PC-3 (cell line): ENCODE measurements at regions not wholly inside any gene's neighbourhood (a gene's known extent, or its start where the extent isn't known, plus 50 kb on each side); places are given as distances from the start of the nearest gene placed in this dataset.
"Not testable (repeated sequence)": the region's sequence is repeated elsewhere in the genome, so short reads cannot be mapped to it uniquely, and the experiment has no call there.

Experiments used
- EZH2 ChIP-seq: fragments of 300-600 bp; sonication (generic); IDR thresholded peaks from one replicate; pipeline ENCODE4 v1.6.1; 2017; ENCODE audit warnings: antibody characterized with exemption, mild to moderate bottlenecking, low read length; ENCODE audit not compliant: unreplicated experiment
- EZH2phosphoT487 ChIP-seq: fragments of 300-600 bp; sonication (generic); IDR thresholded peaks from 2 replicates; pipeline ENCODE4 v1.6.1; 2018; ENCODE audit warnings: mild to moderate bottlenecking, antibody characterized with exemption, low read length, borderline replicate concordance
- TF ChIP-seq, protein P1 (sequence below): fragments of 300-600 bp; sonication (generic); conservative IDR thresholded peaks from 2 replicates; pipeline ENCODE4 v1.5.1; 2017; ENCODE audit warnings: antibody characterized with exemption, low read depth, mild to moderate bottlenecking, low read length

DNA sequence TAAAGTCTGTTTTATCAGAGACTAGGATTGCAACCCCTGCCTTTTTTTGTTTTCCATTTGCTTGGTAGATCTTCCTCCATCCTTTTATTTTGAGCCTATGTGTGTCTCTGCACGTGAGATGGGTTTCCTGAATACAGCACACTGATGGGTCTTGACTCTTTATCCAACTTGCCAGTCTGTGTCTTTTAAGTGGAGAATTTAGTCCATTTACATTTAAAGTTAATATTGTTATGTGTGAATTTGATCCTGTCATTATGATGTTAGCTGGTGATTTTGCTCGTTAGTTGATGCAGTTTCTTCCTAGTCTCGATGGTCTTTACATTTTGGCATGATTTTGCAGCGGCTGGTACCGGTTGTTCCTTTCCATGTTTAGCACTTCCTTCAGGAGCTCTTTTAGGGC lies 128.3 kb downstream of the SRGAP2 start:
- TF ChIP-seq, protein P1, sequence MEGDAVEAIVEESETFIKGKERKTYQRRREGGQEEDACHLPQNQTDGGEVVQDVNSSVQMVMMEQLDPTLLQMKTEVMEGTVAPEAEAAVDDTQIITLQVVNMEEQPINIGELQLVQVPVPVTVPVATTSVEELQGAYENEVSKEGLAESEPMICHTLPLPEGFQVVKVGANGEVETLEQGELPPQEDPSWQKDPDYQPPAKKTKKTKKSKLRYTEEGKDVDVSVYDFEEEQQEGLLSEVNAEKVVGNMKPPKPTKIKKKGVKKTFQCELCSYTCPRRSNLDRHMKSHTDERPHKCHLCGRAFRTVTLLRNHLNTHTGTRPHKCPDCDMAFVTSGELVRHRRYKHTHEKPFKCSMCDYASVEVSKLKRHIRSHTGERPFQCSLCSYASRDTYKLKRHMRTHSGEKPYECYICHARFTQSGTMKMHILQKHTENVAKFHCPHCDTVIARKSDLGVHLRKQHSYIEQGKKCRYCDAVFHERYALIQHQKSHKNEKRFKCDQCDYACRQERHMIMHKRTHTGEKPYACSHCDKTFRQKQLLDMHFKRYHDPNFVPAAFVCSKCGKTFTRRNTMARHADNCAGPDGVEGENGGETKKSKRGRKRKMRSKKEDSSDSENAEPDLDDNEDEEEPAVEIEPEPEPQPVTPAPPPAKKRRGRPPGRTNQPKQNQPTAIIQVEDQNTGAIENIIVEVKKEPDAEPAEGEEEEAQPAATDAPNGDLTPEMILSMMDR, result not testable (repeated sequence)
- not testable (repeated sequence) for TF ChIP-seq EZH2, EZH2phosphoT487
